NOMO-1 treated with dmso at 0.1 percent for 144 hours (cell line): ENCODE measurements at regions not wholly inside any gene's neighbourhood (a gene's known extent, or its start where the extent isn't known, plus 50 kb on each side); places are given as distances from the start of the nearest gene placed in this dataset.

ENCODE experiments used
- DNase-seq: peaks from one replicate; lab custom pipeline; 2025; ENCODE audit not compliant: unreplicated experiment; lab: John Stamatoyannopoulos, UW

DNA sequence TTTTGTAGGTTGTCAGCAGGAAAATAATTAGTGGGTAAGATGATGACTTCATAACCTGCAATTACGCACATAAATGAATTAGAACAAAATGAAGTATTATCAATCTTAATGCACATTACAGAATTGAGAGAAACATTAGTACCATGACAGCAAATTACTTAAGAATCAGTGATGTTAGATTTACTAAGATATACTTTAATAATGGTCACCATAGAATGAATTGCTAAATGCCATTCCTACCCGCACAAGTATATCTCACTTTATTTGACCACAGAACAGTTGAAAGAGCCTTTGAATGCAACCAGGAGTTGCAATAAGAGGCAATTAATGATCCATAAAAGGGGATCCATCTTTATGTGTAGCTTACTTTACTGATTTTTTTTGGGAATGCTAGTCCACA lies 816.4 kb upstream of the AGA start:
- no peak for DNase-seq

DNA sequence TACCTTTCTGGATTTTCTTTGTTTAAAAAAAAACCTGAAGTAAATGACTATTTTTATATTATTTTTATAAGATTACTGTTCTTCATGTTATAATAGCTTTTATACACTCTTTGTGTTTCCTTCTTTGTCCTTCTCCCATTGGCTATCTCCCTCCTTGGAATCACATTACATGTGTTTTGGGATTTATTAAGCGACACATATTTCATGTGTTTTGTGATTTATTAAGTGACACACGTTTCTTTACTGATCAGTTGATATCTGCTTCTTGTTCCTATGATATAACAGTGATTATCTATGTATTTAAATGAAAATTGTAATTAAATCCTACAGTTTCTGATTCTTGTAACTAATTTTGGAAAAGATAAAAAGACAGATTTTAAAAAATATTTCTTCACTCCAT lies 817.3 kb upstream of the AGA start:
- no peak for DNase-seq

DNA sequence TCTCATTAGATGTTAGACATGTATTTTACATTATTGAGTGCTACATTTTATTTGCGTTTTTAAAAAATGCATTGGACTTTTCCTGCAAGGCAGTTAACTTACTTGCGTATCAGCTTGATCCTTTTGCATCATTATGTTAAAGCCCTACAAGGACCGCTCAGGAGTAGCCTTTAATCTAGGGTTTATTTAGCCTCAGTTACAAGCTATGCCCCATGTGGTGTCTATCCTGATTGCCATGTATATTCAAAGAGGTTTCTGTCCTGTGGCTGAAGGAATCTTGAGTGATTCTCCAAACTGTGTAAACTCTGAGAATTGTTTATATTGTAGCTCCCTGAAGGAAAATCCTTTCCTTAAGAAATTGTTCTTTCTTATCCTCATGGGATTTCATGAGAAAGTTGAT lies 821.8 kb upstream of the AGA start:
- no peak for DNase-seq

DNA sequence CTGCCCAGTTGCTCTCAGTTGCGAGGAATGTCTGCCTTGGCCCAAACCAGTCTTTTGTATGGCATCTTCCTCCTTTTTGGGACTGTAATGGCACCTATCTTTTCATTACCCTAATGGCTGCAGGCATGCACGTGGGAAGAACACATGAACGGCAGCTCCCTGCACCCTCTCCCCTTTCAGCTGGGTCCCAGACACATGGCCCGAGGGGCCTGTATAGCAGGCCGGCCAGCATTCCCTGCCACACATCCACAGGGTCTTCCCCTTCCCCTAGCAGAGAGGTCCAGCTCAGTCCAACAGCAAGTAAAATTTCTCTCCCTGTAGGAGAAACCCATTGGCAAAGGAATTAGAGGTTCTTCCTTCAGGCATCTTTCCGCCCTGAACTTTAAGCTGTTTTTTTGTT lies 829.1 kb upstream of the AGA start:
- DNase-seq, result no peak

DNA sequence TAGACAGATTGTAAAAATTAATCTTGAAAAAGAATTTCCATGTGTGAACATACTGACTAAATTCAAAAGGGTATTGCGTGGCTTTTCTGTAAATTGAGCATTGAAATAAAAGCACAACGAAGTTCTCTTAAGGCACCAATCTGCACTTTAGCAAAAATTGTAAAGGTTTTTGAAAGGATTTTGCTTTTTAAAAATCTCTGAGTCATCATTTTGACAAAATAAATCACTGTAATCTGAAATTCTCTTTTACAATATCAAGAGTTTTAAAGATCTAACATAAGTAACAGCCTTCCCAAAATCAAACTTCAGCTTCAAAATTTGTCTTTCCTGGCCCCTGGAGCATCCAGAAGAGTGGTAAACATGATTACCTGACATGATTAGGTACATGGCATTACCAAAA lies 830.9 kb upstream of the AGA start:
- no peak for DNase-seq

DNA sequence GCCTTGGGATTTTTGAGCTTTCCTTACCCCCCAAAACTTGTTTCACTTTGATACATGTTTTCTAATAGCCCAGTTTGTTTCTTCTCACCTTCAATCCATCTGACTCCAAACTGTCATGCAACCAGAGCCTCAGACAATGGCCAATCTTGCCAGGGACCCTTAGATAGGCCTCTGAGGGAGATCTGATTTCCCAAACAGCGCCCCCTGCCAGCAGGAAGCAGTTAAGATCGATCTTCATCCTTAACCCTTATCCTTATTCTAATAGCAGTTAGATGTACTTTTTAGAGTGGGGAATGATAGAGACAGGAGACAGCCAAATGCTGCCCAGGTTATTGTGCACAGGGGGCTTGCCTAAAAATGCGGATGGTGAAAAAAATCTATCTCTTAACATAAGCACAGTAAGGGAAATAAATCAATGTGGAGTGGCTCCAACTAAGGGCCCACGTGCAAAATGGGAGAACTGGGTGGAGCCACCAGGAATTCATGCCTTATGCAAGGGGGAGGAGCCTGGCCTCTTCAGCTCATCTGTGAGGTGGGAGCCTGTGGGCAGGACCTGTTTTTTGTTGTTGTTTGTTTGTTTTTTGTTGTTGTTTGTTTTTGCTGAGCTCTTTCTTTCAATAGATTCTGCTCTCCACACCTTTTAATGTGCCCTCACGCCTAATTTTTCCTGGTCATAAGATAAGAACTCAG lies 833.6 kb upstream of the AGA start:
- DNase-seq, result no peak

DNA sequence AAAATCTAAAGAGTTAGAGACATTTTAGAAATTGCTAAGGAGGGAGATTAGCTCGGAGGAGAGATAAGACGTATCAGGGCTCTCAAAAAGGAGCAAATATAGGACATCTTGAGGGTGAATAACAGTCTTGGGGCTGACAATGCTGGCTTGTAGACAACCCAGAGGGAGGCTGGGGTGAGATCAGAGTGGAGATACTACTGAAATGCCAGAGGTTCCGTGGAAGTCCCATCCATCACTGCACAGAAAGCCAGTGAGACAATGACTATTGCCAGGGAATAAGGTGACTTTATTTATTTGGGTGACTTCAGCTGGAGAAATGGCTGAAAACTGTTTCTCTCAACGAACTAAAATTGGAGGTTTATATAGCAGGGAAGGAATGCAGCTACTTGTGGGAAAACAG lies 838.1 kb upstream of the AGA start:
- no peak for DNase-seq

DNA sequence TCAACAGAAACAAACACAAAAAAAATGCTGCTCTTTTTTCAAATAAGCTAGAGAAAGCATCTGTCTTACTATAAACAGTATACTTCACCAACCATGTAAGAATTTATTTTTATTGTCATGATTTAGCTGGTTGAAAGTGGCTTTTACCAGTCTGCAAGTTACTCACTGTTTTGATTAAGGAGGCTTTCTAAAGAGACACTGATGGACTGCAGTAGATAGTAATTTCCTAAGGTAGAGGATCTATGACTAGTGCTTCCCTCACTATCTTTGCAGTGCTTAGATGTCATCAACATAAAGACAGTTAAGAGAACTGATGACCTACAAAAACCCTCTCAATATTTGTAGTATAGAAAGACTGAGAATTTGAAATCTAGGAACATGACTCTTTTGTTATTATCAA lies 846.2 kb upstream of the AGA start:
- DNase-seq, result no peak

DNA sequence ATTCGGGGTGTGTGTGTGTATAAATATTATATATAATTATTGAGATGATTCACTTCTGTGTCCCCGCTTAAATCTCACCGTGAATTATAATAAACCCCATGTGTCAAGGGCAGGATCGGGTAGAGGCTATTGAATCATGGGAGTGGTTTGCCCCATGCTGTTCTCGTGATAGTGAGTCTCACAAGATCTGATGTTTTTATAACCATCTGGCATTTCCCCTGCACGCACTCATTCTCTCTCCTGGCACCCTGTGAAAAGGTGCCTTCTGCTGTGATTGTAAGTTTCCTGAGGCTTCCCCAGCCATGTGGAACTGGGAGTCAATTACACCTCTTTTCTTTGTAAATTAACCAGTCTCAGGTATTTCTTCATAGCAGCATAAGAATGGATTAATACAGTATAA lies 851.4 kb upstream of the AGA start:
- DNase-seq, result no peak

DNA sequence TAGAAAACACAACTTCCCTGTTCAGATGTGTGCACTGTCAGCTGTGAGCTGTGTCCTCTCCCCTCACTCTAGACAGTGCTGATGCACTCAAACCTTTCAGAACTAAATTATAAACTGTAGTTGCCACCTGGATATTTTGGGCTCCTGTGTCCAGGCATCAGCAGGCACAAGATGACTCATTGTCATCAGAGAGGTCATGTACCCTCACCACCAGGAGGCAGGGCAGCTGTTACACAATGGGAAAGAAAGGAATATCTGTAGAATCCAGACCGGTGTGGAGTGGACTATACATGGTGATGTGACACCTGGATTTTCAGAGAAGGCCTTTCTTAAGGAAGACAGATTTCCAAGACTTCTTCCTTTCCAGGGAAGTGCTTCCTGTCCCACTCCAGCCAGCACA lies 854.4 kb upstream of the AGA start:
- DNase-seq, result no peak

DNA sequence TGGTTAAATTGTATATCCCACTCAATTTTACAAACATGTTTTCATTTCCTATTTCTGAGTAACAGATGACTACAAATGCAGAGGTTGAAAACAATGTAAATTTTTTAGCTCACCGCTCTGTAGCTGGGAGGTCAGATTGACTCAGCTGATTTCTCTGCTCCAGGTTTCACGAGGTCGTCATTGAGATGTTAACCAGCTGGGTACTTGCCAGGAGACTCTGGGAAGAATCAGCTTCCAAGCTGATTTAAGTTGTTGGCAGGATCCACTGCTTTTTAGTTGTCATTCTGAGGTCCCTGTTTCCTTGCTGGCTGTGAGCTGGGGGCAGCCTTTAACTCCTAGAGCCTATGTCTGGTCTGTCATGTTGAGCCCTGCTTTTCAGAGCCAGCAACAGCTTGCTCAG lies 864.3 kb upstream of the AGA start:
- DNase-seq, result no peak

DNA sequence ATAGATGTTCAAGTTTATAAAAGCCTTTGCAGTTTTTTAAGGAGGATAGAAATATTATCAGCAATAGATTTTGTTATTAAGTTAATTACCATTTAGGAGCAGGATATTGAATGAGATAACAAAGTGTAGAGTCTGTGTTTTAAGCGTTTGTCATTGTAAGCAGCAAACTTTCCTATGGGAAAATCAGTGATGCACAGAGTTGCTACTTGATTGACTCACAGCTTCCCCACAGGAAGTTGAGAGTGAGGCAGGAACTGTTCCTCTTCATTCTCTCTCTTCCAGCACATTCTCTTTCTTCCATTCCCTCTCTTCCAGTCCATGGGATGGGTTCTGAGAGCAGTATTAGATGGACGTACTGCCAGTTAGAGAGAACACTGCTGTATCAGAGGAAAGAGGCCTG lies 867.7 kb upstream of the AGA start:
- DNase-seq, result no peak

DNA sequence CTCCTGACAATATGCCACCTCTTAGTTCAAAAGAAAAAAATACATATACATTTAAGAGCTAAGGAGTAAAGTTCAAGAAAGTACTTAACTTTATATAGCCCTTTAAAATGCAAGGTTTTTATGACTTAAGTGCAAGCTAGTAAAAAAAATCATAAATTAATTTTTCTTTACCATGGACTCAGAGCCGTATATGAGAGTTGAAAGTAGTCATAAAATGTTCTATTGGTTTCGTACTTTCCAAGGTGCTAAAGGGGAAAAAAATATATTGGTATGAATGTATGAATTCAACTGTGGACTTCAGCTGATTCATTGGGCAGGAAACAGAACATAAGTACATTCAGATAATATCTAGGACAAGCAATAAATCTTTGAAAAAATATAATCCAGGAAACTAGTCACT lies 869.8 kb upstream of the AGA start:
- no peak for DNase-seq

DNA sequence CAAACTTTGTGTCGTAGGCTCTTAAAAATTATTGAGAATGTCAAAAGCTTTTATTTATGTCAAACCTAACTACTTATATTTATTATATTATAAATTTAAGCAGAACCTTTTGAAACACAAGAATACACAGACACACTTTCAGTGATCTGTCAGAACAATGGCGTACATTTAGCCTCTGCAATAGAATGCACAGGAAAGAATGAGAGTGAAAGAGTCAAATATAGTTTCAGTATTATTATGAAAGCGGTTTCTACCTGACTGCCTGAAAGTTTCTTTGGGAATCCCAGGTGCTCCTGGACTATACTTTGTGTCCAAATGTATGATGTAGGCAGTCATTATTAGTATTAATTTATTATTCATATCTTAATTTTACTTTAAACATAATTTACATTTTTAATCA lies 872.0 kb upstream of the AGA start:
- DNase-seq, result no peak

DNA sequence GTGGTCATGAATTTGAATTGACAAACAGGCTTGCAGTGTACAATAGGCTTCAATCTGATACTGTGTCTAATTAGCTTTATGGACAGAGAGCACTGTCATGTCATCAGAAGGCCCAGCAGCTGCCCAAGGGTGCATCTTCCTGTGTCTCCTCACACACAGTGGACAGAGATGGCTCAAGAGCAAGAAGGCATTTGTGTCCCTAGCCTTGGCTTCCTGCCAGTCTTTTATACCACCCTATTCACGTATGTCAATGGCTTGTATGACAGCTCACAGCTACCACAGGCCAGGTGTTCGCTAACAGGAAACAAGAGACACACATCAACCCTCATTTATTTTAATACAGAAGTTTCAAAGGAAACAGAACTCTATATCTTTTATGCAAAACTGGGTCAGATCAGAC lies 874.0 kb upstream of the AGA start:
- no peak for DNase-seq

DNA sequence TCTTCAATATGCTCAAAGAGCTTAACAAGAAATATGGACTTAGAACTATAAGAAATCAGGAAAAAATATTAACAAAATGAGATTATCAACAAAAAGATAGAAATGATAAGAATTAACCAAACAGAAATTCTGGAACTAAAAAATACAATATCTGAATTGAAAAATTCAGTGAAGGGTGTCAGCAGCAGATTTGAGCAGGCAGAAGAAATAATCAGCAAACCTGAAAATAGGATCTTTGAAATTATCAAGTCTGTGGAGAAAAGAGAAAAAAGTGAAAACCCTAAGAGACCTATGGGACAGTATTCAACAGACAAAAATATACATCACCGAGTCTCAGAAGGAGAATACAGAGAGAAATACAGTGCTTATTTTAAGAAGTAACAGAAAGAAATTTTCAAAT lies 877.8 kb upstream of the AGA start:
- no peak for DNase-seq

DNA sequence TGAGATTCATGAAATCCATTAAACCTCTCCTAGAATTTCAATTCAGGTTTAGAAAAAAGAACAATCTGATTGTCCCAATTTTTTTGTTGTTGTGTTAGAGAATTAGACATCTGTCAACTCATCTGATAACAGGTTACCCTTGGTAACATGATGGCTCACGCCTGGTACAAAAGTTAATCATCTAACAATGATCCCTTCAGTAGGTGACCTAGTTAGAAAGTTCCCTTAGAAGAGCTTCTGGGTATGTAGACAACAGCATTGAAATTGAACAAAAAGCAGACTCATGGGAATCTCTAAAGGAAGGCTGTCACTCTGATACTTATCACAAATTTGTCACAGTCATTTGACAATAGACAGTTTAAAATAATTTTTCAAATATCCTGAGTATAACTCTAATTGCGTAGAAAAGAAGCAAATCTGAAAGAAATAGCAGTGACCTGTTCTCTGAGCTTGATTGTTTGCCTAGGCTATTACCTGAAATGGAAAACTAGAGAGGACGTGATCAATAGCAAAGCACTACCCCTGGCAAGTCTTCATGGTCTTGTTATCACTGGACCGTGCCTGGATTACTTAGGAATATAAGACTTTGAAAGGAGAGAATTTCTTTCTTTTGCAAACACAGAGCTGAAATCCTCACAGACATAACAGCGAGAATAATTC lies 880.4 kb upstream of the AGA start:
- DNase-seq, result no peak

DNA sequence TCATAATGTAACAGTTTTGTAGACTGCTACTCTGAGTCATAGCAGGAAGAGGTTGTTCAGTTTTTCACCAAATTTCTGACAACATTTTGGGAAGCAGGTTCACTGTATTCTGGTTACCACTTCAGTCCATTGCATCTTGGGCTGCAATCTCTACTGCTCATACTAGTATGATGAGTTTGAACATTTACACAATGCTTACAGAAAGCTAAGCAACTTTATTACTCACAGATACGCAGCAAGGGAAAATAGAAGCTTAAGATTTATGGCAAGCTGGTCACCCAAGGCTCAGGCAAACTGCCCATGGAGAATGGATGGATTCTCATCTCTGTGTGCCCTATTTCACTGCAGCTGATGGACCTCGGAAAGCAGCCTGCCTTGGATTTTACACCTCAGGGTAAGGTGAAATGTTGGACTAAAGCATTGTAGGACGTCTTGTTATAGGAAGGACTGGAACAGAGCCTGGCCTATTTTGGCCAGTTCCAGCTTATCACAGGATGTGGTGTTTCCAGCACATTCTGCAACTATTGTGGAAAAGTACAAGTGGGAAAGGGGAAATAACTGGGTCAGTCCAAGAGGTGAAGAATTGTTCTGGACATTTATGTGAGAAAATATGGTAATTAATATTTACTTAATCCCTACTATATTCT lies 887.1 kb upstream of the AGA start:
- no peak for DNase-seq

DNA sequence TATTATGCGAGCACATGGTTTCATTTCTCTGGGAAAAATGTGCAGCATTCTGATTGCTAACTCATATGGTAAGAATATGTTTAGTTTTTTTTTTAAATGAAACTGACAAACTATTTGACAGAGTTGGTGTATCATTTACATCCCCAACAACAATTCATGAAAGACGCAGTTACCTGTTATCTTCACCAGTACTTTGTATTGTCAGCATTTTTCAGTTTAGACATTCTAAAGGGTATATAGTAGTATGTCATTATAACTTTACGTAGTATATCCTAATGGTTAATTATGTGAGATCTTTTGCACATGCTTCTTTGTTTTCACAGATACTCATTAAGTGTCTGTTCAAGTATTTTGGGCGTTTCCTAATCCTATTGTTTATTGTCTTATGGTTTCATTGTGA lies 891.1 kb upstream of the AGA start:
- no peak for DNase-seq

DNA sequence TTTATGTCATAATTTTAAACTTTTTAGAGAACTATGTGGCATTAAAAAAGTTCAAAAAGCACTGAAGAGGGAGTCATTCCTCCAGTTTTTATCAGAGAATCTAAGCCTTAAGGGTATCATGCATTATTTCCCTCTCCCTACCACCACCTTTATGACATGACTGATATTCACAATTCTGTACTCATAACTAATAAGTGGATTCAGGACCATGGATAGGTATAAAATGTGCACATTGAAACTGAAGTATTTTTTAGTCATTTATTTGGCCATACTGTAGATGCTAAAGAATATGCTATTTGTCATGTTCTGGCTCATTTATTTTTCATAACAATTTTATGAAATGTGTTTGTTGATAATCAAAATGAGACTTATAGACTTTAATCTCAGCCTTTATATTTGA lies 897.5 kb upstream of the AGA start:
- no peak for DNase-seq

DNA sequence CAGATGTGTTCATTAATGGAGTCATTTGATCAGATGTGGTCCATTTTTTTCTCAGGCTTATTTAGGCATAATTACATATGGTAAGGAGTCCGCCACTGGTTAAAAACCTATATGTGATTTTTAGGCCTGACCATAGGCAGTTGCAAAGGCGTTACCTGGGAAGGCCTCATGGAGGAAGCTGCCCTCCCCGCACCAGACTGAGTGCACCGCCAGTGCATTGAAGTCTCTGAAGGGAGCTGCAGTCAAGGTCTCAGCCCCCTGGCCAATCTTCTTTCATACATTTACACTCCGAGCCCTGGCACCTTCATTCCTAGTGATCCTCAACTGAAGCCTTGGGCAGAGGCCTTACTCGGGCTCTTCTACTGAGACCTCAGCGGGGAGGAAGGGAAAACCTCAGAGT lies 898.2 kb upstream of the AGA start:
- no peak for DNase-seq

DNA sequence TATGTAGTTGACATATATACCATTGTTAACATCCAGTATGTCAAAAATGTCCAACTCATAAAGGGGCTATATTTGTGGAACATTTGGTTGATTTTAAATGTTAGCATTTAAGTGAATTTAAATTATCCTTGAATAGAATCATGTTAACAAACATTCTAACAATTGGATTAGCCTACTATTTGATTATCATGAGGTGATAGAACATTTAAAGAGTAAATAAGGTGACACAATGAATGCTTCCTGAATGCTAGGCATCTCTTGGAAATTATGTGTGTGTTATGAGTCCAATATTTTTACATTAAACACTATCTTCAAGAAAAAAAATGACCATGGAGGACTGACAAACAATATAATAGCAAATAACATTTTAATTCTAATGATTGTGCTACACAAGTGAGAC lies 901.9 kb upstream of the AGA start:
- DNase-seq, result no peak

DNA sequence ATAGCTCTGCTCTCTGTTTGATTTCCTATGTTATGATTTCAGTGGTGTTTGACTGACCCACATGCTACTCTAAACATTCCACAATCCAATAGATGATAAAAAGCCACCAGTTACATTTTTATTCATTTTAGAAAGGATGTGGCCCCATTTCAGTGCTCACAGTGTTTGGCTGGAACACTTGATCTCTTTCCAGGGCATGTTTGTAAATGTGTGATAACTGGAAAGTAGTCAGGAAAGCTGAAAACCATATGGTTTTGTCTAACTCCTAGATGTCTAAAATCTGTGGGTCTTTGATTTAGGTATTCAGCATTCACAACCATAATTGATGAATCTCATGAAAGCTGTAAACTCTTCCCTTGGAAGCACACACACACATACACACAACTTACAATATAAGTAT lies 904.9 kb upstream of the AGA start:
- no peak for DNase-seq
